HuH-7.5 (cell line): ENCODE measurements at regions not wholly inside any gene's neighbourhood (a gene's known extent, or its start where the extent isn't known, plus 50 kb on each side); places are given as distances from the start of the nearest gene placed in this dataset.

Experiments
- DNase-seq: peaks from one replicate; pipeline ENCODE4 v3.0.0; 2011; ENCODE audit warnings: low spot score

GRCh38 chr5:60335913-60336312 lies 364.1 kb downstream of the DEPDC1B start:
- DNase-seq: no peak

- DNase-seq: no peak
These were observed 365.7 kb downstream of the DEPDC1B start for GRCh38 chr5:60334281-60334713.

- DNase-seq: no peak
These were observed 366.9 kb downstream of the DEPDC1B start for GRCh38 chr5:60333005-60333571.

GRCh38 chr5:60332244-60333004 lies 367.5 kb downstream of the DEPDC1B start:
- DNase-seq: no peak

GRCh38 chr5:60330236-60330635 lies 369.7 kb downstream of the DEPDC1B start:
- DNase-seq: no peak

GRCh38 chr5:60325870-60326269 lies 374.1 kb downstream of the DEPDC1B start:
- no peak for DNase-seq

GRCh38 chr5:60323596-60323995 lies 376.4 kb downstream of the DEPDC1B start:
- no peak for DNase-seq

- DNase-seq: no peak
These were observed 387.9 kb downstream of the DEPDC1B start for GRCh38 chr5:60312098-60312497.

GRCh38 chr5:60299944-60300343 lies 400.0 kb downstream of the DEPDC1B start:
- no peak for DNase-seq

GRCh38 chr5:60297658-60298057 lies 402.3 kb downstream of the DEPDC1B start:
- no peak for DNase-seq

- peak; percentile 19 for DNase-seq
These were observed 401.9 kb upstream of the PDE4D start for GRCh38 chr5:60295423-60295822.

GRCh38 chr5:60293518-60293917 lies 400.0 kb upstream of the PDE4D start:
- no peak for DNase-seq

- DNase-seq: peak; percentile 23
These were observed 393.7 kb upstream of the PDE4D start for GRCh38 chr5:60287174-60287771.

- DNase-seq: no peak
These were observed 392.4 kb upstream of the PDE4D start for GRCh38 chr5:60285910-60286309.

- DNase-seq: no peak
These were observed 387.4 kb upstream of the PDE4D start for GRCh38 chr5:60280943-60281342.

GRCh38 chr5:60277941-60278340 lies 384.4 kb upstream of the PDE4D start:
- DNase-seq: no peak

- no peak for DNase-seq
These were observed 381.2 kb upstream of the PDE4D start for GRCh38 chr5:60274747-60275146.

GRCh38 chr5:60271517-60271916 lies 378.0 kb upstream of the PDE4D start:
- no peak for DNase-seq

- no peak for DNase-seq
These were observed 374.4 kb upstream of the PDE4D start for GRCh38 chr5:60267907-60268306.

- no peak for DNase-seq
These were observed 369.8 kb upstream of the PDE4D start for GRCh38 chr5:60263346-60263745.

- no peak for DNase-seq
These were observed 369.2 kb upstream of the PDE4D start for GRCh38 chr5:60262576-60263295.

GRCh38 chr5:60261732-60262131 lies 368.2 kb upstream of the PDE4D start:
- DNase-seq: no peak

GRCh38 chr5:60260658-60261057 lies 367.1 kb upstream of the PDE4D start:
- DNase-seq: no peak
